Adrenal gland (tissue), 5 donors: ENCODE measurements at regions not wholly inside any gene's neighbourhood (a gene's known extent, or its start where the extent isn't known, plus 50 kb on each side); places are given as distances from the start of the nearest gene placed in this dataset.

Source experiments
- CTCF ChIP-seq, 6 experiments: fragments of 450-650 bp in 4 of 6; fragments of 200-600 bp in 2 of 6; sonication (generic) in 1 of 6; IDR thresholded peaks; 1 replicate in 5 of 6; 2 replicates in 1 of 6; pipeline versions ENCODE4 v1.5.1 to v1.8.0; 2016 to 2021; ENCODE audit warnings: antibody characterized with exemption in 6 of 6, mild to moderate bottlenecking in 2 of 6, moderate library complexity in 1 of 6
- POLR2A ChIP-seq, 2 donors: fragments of 450-650 bp; IDR thresholded peaks; one replicate each; pipeline ENCODE4 v1.6.1; 2017; ENCODE audit warnings: antibody characterized with exemption in 2 of 2, mild to moderate bottlenecking in 2 of 2, moderate library complexity in 1 of 2
- donor health status: DM: no; HTN: no; CAD: no.

DNA sequence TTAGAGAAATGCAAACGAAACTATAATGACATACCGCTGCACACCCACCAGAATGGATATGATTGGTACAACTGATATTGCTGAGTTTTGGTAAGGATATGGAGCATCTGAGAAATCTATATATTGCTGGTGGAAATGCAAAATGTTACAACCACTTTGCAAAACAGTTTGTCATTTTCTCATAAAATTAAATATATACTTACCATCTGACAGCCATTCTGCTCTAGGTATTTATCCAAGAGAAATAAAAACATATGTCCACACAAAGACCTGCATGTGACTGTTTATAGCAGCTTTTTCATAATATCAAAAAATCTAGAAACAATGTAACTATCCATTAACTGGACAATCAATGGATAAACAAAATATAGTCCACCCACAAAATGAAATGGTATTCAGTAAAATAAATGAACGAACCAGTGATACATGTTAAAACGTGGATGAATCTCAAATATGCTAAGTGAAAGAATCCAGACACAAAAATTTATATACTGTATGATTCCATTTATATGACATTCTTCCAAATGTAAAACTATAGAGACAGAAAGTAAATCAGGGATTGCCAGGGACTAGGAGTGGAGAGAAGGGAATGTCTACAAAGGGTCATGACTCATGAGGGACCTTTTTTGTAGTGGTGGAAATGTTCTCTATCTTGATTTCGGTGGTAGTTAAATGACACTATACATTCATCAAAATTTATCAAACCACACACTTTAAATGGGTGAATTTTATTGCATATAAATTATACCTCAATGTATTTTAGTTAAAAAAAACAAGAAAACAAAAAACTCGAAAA, 312.0 kb upstream of the GLI3 start:
- TF ChIP-seq CTCF (IDR thresholded peaks at IDR 0.05), result no peak
- TF ChIP-seq POLR2A (IDR thresholded peaks at IDR 0.05), result no peak
